ENCODE measurements at regions not wholly inside any gene's neighbourhood (a gene's known extent, or its start where the extent isn't known, plus 50 kb on each side); places are given as distances from the start of the nearest gene placed in this dataset.

DNA sequence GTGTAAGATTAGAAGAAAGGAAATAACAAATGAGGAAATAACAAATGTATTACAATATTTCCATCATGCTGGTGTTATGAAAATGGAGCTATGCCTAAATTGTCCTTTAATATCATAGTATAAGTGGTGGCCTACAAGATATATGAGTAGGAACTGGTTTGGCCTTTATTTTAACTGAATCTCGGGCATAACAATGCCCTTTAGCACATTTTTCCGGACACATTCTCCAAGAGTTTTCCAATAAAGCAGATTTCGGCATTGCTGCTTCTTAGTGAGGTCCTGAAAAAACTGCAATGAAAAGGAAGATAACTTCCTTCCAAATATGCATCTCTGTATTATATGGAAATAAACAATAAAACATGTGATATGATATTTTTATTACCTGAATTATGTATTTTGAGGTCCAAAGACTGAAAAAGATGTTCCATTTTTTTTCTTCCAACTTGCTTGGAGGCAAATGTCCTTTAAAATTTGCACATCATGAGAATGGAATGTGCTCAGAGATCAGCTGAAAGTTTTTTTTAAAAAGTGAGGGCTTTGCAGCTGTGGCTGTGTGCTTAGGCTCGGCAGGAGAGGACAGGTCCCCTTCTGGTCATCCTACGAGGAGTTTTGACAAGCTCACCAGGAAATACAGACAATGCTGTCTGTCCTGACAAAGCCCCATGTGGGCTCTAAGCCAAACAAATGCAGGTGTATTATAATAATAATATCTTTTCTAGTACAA lies 132.3 kb upstream of the RND3 start:
- no peak for TF ChIP-seq CTCF (IDR thresholded peaks at IDR 0.05)
- TF ChIP-seq POLR2A (IDR thresholded peaks at IDR 0.05): no peak

Measured in testis (tissue), 2 donors.